ENCODE measurements at regions not wholly inside any gene's neighbourhood (a gene's known extent, or its start where the extent isn't known, plus 50 kb on each side); places are given as distances from the start of the nearest gene placed in this dataset.

DNA sequence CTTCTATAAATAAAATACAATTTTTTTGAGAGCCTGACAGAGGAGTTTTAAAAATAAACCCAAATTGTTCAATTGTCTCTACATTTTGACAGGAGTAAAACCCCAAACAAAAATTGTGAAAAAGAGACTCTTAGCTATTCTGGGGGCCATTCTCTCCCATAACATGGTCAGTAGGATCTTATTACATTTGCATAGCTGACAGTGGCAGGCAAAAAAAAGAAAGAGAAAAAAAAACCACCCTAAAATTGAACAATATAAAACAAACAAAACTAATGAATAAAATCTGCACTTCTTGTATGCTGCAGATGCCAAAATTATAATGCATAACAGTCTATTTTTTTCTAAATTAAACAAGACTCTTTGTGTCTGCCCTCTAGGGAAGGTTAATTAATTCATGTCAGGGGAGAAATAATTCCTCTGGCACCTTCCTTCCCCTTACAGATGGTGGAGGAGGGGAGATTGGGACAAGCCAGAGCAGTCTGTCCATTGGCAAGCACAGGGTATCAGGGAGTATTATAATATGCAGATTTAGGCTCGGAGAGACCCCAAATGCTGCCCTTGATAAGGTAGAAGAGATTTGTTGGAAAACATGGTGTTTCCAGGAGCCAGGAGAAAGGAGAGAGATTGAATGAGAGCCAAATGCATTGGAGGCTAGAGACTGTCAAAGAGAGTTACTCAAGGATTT, 79.7 kb upstream of the CDH6 start:
- TF ChIP-seq, protein P1, sequence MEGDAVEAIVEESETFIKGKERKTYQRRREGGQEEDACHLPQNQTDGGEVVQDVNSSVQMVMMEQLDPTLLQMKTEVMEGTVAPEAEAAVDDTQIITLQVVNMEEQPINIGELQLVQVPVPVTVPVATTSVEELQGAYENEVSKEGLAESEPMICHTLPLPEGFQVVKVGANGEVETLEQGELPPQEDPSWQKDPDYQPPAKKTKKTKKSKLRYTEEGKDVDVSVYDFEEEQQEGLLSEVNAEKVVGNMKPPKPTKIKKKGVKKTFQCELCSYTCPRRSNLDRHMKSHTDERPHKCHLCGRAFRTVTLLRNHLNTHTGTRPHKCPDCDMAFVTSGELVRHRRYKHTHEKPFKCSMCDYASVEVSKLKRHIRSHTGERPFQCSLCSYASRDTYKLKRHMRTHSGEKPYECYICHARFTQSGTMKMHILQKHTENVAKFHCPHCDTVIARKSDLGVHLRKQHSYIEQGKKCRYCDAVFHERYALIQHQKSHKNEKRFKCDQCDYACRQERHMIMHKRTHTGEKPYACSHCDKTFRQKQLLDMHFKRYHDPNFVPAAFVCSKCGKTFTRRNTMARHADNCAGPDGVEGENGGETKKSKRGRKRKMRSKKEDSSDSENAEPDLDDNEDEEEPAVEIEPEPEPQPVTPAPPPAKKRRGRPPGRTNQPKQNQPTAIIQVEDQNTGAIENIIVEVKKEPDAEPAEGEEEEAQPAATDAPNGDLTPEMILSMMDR (IDR thresholded peaks at IDR 0.05; ENCODE audit: low read depth, low read length, poor library complexity, severe bottlenecking), result no peak
- TF ChIP-seq EZH2phosphoT487 (IDR thresholded peaks at IDR 0.05; ENCODE audit: borderline replicate concordance, low read length), result no peak
